Transverse colon (tissue), 4 donors: ENCODE measurements at regions not wholly inside any gene's neighbourhood (a gene's known extent, or its start where the extent isn't known, plus 50 kb on each side); places are given as distances from the start of the nearest gene placed in this dataset.

ENCODE experiments used
- DNase-seq: peaks from one replicate; pipeline ENCODE4 v3.0.0-alpha.2; 2019
- H3K27ac ChIP-seq, 4 donors: fragments of 200-600 bp; sonication (generic); 2 replicates each; pipeline ENCODE4 v1.5.1; 2016 to 2018; ENCODE audit warnings: inconsistent platforms in 4 of 4
- H3K27me3 ChIP-seq: fragments of 200-600 bp; sonication (generic); 2 replicates; pipeline ENCODE4 v1.5.1; 2017; ENCODE audit warnings: inconsistent platforms
- H3K36me3 ChIP-seq, 4 donors: fragments of 200-600 bp; sonication (generic); 2 replicates each; pipeline ENCODE4 v1.5.1; 2017 to 2019; ENCODE audit warnings: inconsistent platforms in 4 of 4
- H3K4me1 ChIP-seq, 4 donors: fragments of 200-600 bp; sonication (generic); 2 replicates each; pipeline ENCODE4 v1.5.1; 2017 to 2020; ENCODE audit warnings: inconsistent platforms in 4 of 4
- H3K4me3 ChIP-seq, 4 donors: fragments of 200-600 bp; sonication (generic); 1 replicate in 1 of 4; 2 replicates in 3 of 4; pipeline versions ENCODE4 v1.5.1 to v1.6.1; 2017 to 2019; ENCODE audit warnings: inconsistent platforms in 4 of 4
- H3K9me3 ChIP-seq, 2 donors: fragments of 200-600 bp; sonication (generic); 2 replicates each; pipeline ENCODE4 v1.5.1; 2017 to 2019; ENCODE audit warnings: inconsistent platforms in 2 of 2
- CTCF ChIP-seq, 5 experiments: fragments of 200-600 bp in 3 of 5; fragments of 450-650 bp in 2 of 5; sonication (generic) in 3 of 5; IDR thresholded peaks; 1 replicate in 2 of 5; 2 replicates in 3 of 5; pipeline ENCODE4 v1.5.1; 2016 to 2017; ENCODE audit warnings: antibody characterized with exemption in 5 of 5, inconsistent platforms in 3 of 5, mild to moderate bottlenecking in 2 of 5, moderate library complexity in 1 of 5
- EP300 ChIP-seq: sonication (generic); formaldehyde crosslinking; IDR thresholded peaks from one replicate; pipeline ENCODE4 v1.6.1; 2017; ENCODE audit warnings: antibody characterized with exemption, low read depth
- POLR2A ChIP-seq: fragments of 450-650 bp; IDR thresholded peaks from one replicate; pipeline ENCODE4 v1.6.1; 2016; ENCODE audit warnings: antibody characterized with exemption, mild to moderate bottlenecking, moderate library complexity
- POLR2AphosphoS5 ChIP-seq, 3 donors: sonication (generic); formaldehyde crosslinking; IDR thresholded peaks; one replicate each; pipeline ENCODE4 v1.6.1; 2016; ENCODE audit warnings: antibody characterized with exemption in 3 of 3
- WGBS, 2 donors: methylation state at CpG; one replicate each; pipeline ENCODE4 v1.1.5; 2018; ENCODE audit warnings: low coverage in 1 of 2; 5-methylcytosine and 5-hydroxymethylcytosine counted together
- in situ Hi-C, 4 donors: fragments of 200-750 bp; cut with MboI; loops; one replicate each; pipeline versions ENCODE4 v1.15.0 to v1.15.1; 2017; ENCODE audit warnings: low sequenced_read_pairs in 3 of 4, low pct_ligation_motif_present in 1 of 4, low pct_unique_long_range_greater_than_20kb in 1 of 4
- intact Hi-C: fragments of 100-400 bp; cut with DNase I; formaldehyde crosslinking; loops from one replicate; pipeline ENCODE4 v1.15.1; 2023; ENCODE audit warnings: low total_unique reads

GRCh38 chr6:2589171-2589661 lies 161.5 kb downstream of the MYLK4 start:
- H3K9me3 ChIP-seq: peaks cover 0 to 8% of the 10 kb centered on the region in 2 donors
- DNase-seq: peak; percentile 21
- no peaks in the 10 kb centered on the region for H3K36me3 ChIP-seq
- 87 to 90% methylated on average over 2 to 8 of the region's 8 CpGs for WGBS, 2 donors
- intact Hi-C loops (no loop called here), in situ Hi-C loops (no loop called here)
- H3K4me1 ChIP-seq: no peaks in the 10 kb centered on the region
- no peak for TF ChIP-seq POLR2AphosphoS5 (IDR thresholded peaks at IDR 0.05)
- TF ChIP-seq EP300: no peak
- no peak for TF ChIP-seq CTCF (IDR thresholded peaks at IDR 0.05)
- no peak for TF ChIP-seq POLR2A
- no peaks in the 10 kb centered on the region for H3K27me3 ChIP-seq
- H3K4me3 ChIP-seq: no peak overlapping the region
- no peak overlapping the region for H3K27ac ChIP-seq

- intact Hi-C loops (no loop called here), in situ Hi-C loops (no loop called here)
- Histone ChIP-seq H3K4me1 (no peaks in the 10 kb centered on the region), H3K27me3 (no peaks in the 10 kb centered on the region), H3K4me3 (no peak overlapping the region), H3K36me3 (no peaks in the 10 kb centered on the region), H3K27ac (no peak overlapping the region), H3K9me3 (peaks cover 0 to 8% of the 10 kb centered on the region in 2 donors)
- TF ChIP-seq CTCF (IDR thresholded peaks at IDR 0.05) (no peak), EP300 (no peak), POLR2AphosphoS5 (IDR thresholded peaks at IDR 0.05) (no peak), POLR2A (no peak)
- no peak for DNase-seq
- 65% methylated on average over 4 of the region's 4 CpGs; no CpG with 5 or more reads in 1 of the 2 donors for WGBS, 2 donors
These were observed 167.3 kb downstream of the MYLK4 start for GRCh38 chr6:2583459-2583858.

GRCh38 chr6:2582268-2582667 lies 168.5 kb downstream of the MYLK4 start:
- H3K4me1 ChIP-seq: no peaks in the 10 kb centered on the region
- no peak for TF ChIP-seq POLR2AphosphoS5 (IDR thresholded peaks at IDR 0.05)
- TF ChIP-seq POLR2A: no peak
- no peak for TF ChIP-seq EP300
- no peak for TF ChIP-seq CTCF (IDR thresholded peaks at IDR 0.05)
- DNase-seq: no peak
- H3K9me3 ChIP-seq: peaks cover 0 to 8% of the 10 kb centered on the region in 2 donors
- no peaks in the 10 kb centered on the region for H3K27me3 ChIP-seq
- H3K36me3 ChIP-seq: no peaks in the 10 kb centered on the region
- intact Hi-C loops: no loop called here
- in situ Hi-C loops: no loop called here
- no peak overlapping the region for H3K27ac ChIP-seq
- H3K4me3 ChIP-seq: no peak overlapping the region
- WGBS, 2 donors: 84 to 90% methylated on average over 2 to 6 of the region's 6 CpGs

GRCh38 chr6:2581611-2582010 lies 169.1 kb downstream of the MYLK4 start:
- WGBS, 2 donors: 91 to 92% methylated on average over 2 of the region's 2 CpGs
- in situ Hi-C loops: no loop called here
- Histone ChIP-seq H3K36me3 (no peaks in the 10 kb centered on the region), H3K27me3 (no peaks in the 10 kb centered on the region), H3K9me3 (peaks cover 0 to 8% of the 10 kb centered on the region in 2 donors), H3K4me3 (no peak overlapping the region), H3K4me1 (no peaks in the 10 kb centered on the region), H3K27ac (no peak overlapping the region)
- DNase-seq: no peak
- TF ChIP-seq CTCF (IDR thresholded peaks at IDR 0.05): no peak
- no peak for TF ChIP-seq EP300
- intact Hi-C loops: no loop called here
